SU-DHL-6 (cell line): ENCODE measurements at regions not wholly inside any gene's neighbourhood (a gene's known extent, or its start where the extent isn't known, plus 50 kb on each side); places are given as distances from the start of the nearest gene placed in this dataset.

Experiments used
- CTCF ChIP-seq: fragments of 200-600 bp; sonication (generic); IDR thresholded peaks from one replicate; pipeline ENCODE4 v1.5.1; 2017; ENCODE audit warnings: antibody characterized with exemption, mild to moderate bottlenecking, low read length, moderate library complexity; ENCODE audit not compliant: insufficient read depth, poor library complexity, severe bottlenecking
- EZH2phosphoT487 ChIP-seq: fragments of 200-600 bp; sonication (generic), shearing (Covaris generic); conservative IDR thresholded peaks from 2 replicates; pipeline ENCODE4 v1.6.1; 2018; ENCODE audit warnings: mild to moderate bottlenecking, antibody characterized with exemption, low read length, moderate library complexity, mixed read lengths

GRCh38 chr6:27531772-27532459 lies 59.0 kb upstream of the ZNF184 start:
- TF ChIP-seq CTCF (no peak), EZH2phosphoT487 (no peak)
